HEK293 (cell line): ENCODE measurements at regions not wholly inside any gene's neighbourhood (a gene's known extent, or its start where the extent isn't known, plus 50 kb on each side); places are given as distances from the start of the nearest gene placed in this dataset.

Experiments used
- CTCF ChIA-PET: fragments of 350-600 bp; formaldehyde crosslinking; extraction: SDS; loops from one replicate; lab custom pipeline; 2021; ENCODE audit warnings: antibody characterized with exemption; lab: Yijun Ruan, JAX
- POLR2A ChIA-PET: fragments of 300-600 bp; formaldehyde crosslinking; extraction: SDS; loops from one replicate; lab custom pipeline; 2020; ENCODE audit warnings: antibody characterized with exemption, inconsistent platforms; lab: Yijun Ruan, JAX
- H3K27ac ChIP-seq: fragments of 200-500 bp; sonication (Bioruptor generic); 2 replicates; pipeline ENCODE4 v1.5.1; 2014; ENCODE audit warnings: low read depth, low read length, control low read depth, inconsistent platforms; ENCODE audit errors: extremely low read depth
- H3K36me3 ChIP-seq, 2 experiments: fragments of 200-500 bp in 1 of 2; sonication (Bioruptor generic) in 1 of 2; 1 replicate in 1 of 2; 2 replicates in 1 of 2; pipeline ENCODE4 v1.5.1; 2014 to 2017; ENCODE audit warnings: inconsistent platforms in 2 of 2, low read length in 2 of 2; ENCODE audit not compliant: control insufficient read depth in 2 of 2, insufficient read depth in 1 of 2
- H3K4me1 ChIP-seq: fragments of 200-500 bp; sonication (Bioruptor generic); 2 replicates; pipeline ENCODE4 v1.5.1; 2014; ENCODE audit warnings: mild to moderate bottlenecking, low read length, inconsistent platforms; ENCODE audit not compliant: control insufficient read depth, insufficient read depth
- H3K4me3 ChIP-seq: 2 replicates; pipeline ENCODE4 v1.5.1; 2011; ENCODE audit warnings: low read depth, mild to moderate bottlenecking, control low read depth, low read length, moderate library complexity
- H3K9me3 ChIP-seq: fragments of 200-500 bp; sonication (Bioruptor generic); 2 replicates; pipeline ENCODE4 v1.5.1; 2014; ENCODE audit warnings: low read depth, low read length, inconsistent platforms; ENCODE audit not compliant: control insufficient read depth, insufficient read depth
- BCL11A ChIP-seq: fragments of 450-650 bp; formaldehyde crosslinking; IDR thresholded peaks from 2 replicates; pipeline ENCODE4 v1.5.1; 2016; ENCODE audit warnings: low read depth, missing biosample characterization, missing genetic modification characterization
- HOXC10 ChIP-seq: sonication (generic); formaldehyde crosslinking; IDR thresholded peaks from 2 replicates; pipeline ENCODE4 v1.8.1; 2023; ENCODE audit warnings: mild to moderate bottlenecking, missing genetic modification reagents
- KLF7 ChIP-seq: fragments of 450-650 bp; formaldehyde crosslinking; IDR thresholded peaks from 2 replicates; pipeline ENCODE4 v1.5.1; 2016; ENCODE audit warnings: missing biosample characterization, missing genetic modification characterization, borderline replicate concordance
- OVOL3 ChIP-seq: fragments of 450-650 bp; formaldehyde crosslinking; IDR thresholded peaks from 2 replicates; pipeline ENCODE4 v1.5.1; 2016; ENCODE audit warnings: missing biosample characterization, missing genetic modification characterization
- SP3 ChIP-seq: fragments of 450-650 bp; formaldehyde crosslinking; IDR thresholded peaks from 2 replicates; pipeline ENCODE4 v1.5.1; 2016; ENCODE audit warnings: missing biosample characterization, missing genetic modification characterization
- YY2 ChIP-seq: fragments of 450-650 bp; formaldehyde crosslinking; IDR thresholded peaks from 2 replicates; pipeline ENCODE4 v1.5.1; 2016; ENCODE audit warnings: missing biosample characterization, missing genetic modification characterization
- ZBTB20 ChIP-seq: fragments of 450-650 bp; formaldehyde crosslinking; IDR thresholded peaks from 2 replicates; pipeline ENCODE4 v1.5.1; 2016; ENCODE audit warnings: missing biosample characterization, missing genetic modification characterization
- ZNF24 ChIP-seq: fragments of 450-650 bp; formaldehyde crosslinking; IDR thresholded peaks from 2 replicates; pipeline ENCODE4 v1.5.1; 2016; ENCODE audit warnings: missing biosample characterization, missing genetic modification characterization
- ZNF426 ChIP-seq: fragments of 450-650 bp; formaldehyde crosslinking; IDR thresholded peaks from 2 replicates; pipeline ENCODE4 v1.5.1; 2017; ENCODE audit warnings: missing biosample characterization, missing genetic modification characterization, mild to moderate bottlenecking, inconsistent platforms, moderate library complexity
- ZNF521 ChIP-seq: fragments of 450-650 bp; formaldehyde crosslinking; IDR thresholded peaks from 2 replicates; pipeline ENCODE4 v1.5.1; 2017; ENCODE audit warnings: missing biosample characterization, mild to moderate bottlenecking, missing genetic modification characterization
- ZNF549 ChIP-seq: fragments of 450-650 bp; IDR thresholded peaks from 2 replicates; pipeline ENCODE4 v1.5.1; 2018; ENCODE audit warnings: missing biosample characterization, missing genetic modification characterization, mild to moderate bottlenecking, inconsistent platforms, moderate library complexity
- ZNF654 ChIP-seq: fragments of 450-650 bp; formaldehyde crosslinking; IDR thresholded peaks from 2 replicates; pipeline ENCODE4 v1.5.1; 2016; ENCODE audit warnings: low read depth, missing biosample characterization, missing genetic modification characterization
- TF ChIP-seq, protein P1 (sequence below): fragments of 450-650 bp; formaldehyde crosslinking; IDR thresholded peaks from 2 replicates; pipeline ENCODE4 v1.5.1; 2017; ENCODE audit warnings: missing biosample characterization, missing genetic modification characterization
- TF ChIP-seq, protein P2 (sequence below): fragments of 450-650 bp; formaldehyde crosslinking; IDR thresholded peaks from 2 replicates; pipeline ENCODE4 v1.5.1; 2016; ENCODE audit warnings: missing biosample characterization, missing genetic modification characterization, borderline replicate concordance
- TF ChIP-seq, protein P3 (sequence below): fragments of 450-650 bp; formaldehyde crosslinking; IDR thresholded peaks from 2 replicates; pipeline ENCODE4 v1.5.1; 2016; ENCODE audit warnings: missing biosample characterization, missing genetic modification characterization

DNA sequence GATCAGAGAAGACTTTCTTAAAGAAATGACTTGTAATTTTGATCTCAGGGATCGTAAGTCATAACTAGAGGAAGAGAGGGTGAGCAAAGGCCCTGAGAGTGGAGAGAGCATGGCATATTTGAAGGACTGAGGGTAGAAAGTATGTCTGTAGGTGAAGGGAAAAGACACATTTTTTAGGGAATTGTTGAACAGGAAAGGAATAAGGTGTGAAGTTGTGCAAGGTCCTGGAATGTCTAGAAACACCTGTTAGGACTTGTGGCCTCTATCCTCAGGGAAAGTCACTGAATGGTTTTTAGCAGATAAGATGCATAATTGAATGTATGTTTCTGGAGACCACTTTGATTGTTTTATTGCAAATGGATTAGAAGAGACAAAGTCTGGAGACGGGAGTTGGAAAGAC is 62.5 kb upstream of the ACTR3 start:
- POLR2A ChIA-PET, result no interaction called here
- Histone ChIP-seq H3K4me1 (no peaks in the 10 kb centered on the region), H3K4me3 (no peak overlapping the region), H3K9me3 (no peaks in the 10 kb centered on the region), H3K36me3 (no peaks in the 10 kb centered on the region), H3K27ac (no peak overlapping the region)
- TF ChIP-seq OVOL3 (tag by site-specific recombination), result no peak
- no peak for TF ChIP-seq ZNF521 (tag by site-specific recombination)
- TF ChIP-seq ZBTB20 (tag by site-specific recombination), result no peak
- TF ChIP-seq SP3 (tag by site-specific recombination), result no peak
- CTCF ChIA-PET, result no interaction called here

DNA sequence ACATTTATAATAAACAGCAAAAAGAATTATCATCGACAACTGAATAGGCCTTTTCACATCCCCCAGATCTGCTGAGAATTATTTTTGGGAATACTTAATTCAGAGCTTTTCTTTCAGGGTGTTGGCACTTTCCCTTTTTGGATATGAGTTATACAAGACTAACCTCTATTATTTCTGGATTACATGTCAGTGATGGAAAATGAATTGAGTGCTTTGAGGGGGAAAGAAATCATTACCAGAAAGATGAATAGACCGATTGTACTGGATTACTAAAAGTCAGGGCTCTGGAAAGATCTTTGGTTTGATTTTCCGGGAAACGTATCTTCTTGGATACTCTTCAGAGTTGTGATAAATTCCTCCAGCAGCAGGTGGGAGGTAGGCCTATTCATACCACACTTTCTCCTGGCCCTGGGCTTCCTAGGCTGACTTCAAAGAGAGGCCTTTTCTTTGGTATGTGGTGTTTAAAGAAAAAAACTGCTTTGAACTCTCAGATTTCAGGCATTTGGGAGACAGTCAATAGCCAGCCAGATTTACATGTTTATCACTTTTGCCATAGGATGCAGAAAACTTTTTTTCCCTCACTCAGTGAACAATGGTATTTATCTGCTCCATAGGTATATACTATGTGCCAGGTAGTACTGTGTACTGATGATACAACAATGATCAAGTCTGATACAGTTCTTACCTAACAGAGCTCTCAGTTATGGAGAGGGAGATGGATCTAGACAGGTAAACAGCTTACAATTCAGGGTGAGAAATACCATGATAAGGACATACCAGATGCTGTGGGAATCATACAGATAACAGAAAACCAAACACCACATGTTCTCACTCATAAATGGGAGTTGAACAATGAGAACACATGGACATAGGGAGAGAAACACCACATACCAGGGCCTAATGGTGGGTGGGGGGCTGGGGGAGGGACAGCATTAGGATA is 63.3 kb upstream of the ACTR3 start:
- H3K4me3 ChIP-seq, result no peak overlapping the region
- H3K4me1 ChIP-seq, result no peaks in the 10 kb centered on the region
- no peak overlapping the region for H3K27ac ChIP-seq
- TF ChIP-seq, protein P1, sequence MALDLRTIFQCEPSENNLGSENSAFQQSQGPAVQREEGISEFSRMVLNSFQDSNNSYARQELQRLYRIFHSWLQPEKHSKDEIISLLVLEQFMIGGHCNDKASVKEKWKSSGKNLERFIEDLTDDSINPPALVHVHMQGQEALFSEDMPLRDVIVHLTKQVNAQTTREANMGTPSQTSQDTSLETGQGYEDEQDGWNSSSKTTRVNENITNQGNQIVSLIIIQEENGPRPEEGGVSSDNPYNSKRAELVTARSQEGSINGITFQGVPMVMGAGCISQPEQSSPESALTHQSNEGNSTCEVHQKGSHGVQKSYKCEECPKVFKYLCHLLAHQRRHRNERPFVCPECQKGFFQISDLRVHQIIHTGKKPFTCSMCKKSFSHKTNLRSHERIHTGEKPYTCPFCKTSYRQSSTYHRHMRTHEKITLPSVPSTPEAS (tag by site-specific recombination), result no peak
- TF ChIP-seq, protein P2, sequence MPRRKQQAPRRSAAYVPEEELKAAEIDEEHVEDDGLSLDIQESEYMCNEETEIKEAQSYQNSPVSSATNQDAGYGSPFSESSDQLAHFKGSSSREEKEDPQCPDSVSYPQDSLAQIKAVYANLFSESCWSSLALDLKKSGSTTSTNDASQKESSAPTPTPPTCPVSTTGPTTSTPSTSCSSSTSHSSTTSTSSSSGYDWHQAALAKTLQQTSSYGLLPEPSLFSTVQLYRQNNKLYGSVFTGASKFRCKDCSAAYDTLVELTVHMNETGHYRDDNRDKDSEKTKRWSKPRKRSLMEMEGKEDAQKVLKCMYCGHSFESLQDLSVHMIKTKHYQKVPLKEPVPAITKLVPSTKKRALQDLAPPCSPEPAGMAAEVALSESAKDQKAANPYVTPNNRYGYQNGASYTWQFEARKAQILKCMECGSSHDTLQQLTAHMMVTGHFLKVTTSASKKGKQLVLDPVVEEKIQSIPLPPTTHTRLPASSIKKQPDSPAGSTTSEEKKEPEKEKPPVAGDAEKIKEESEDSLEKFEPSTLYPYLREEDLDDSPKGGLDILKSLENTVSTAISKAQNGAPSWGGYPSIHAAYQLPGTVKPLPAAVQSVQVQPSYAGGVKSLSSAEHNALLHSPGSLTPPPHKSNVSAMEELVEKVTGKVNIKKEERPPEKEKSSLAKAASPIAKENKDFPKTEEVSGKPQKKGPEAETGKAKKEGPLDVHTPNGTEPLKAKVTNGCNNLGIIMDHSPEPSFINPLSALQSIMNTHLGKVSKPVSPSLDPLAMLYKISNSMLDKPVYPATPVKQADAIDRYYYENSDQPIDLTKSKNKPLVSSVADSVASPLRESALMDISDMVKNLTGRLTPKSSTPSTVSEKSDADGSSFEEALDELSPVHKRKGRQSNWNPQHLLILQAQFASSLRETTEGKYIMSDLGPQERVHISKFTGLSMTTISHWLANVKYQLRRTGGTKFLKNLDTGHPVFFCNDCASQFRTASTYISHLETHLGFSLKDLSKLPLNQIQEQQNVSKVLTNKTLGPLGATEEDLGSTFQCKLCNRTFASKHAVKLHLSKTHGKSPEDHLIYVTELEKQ (tag by site-specific recombination), result no peak
- TF ChIP-seq, protein P3, sequence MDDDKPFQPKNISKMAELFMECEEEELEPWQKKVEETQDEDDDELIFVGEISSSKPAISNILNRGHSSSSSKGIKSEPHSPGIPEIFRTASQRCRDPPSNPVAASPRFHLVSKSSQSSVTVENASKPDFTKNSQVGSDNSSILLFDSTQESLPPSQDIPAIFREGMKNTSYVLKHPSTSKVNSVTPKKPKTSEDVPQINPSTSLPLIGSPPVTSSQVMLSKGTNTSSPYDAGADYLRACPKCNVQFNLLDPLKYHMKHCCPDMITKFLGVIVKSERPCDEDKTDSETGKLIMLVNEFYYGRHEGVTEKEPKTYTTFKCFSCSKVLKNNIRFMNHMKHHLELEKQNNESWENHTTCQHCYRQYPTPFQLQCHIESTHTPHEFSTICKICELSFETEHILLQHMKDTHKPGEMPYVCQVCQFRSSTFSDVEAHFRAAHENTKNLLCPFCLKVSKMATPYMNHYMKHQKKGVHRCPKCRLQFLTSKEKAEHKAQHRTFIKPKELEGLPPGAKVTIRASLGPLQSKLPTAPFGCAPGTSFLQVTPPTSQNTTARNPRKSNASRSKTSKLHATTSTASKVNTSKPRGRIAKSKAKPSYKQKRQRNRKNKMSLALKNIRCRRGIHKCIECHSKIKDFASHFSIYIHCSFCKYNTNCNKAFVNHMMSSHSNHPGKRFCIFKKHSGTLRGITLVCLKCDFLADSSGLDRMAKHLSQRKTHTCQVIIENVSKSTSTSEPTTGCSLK (tag by site-specific recombination), result no peak
- TF ChIP-seq ZNF24 (tag by site-specific recombination) (no peak), ZNF426 (no peak), ZNF549 (tag by site-specific recombination) (no peak), BCL11A (tag by site-specific recombination) (no peak), ZNF654 (tag by site-specific recombination) (no peak), HOXC10 (CRISPR knock-in tag) (no peak), YY2 (no peak), SP3 (tag by site-specific recombination) (no peak), KLF7 (tag by site-specific recombination) (no peak)
- TF ChIP-seq, all 188 proteins: peak for 0
- H3K9me3 ChIP-seq, result no peaks in the 10 kb centered on the region
- POLR2A ChIA-PET, result no interaction called here
- CTCF ChIA-PET, result interaction anchor here (0.6 kb wide), 1 partner anchor 14 kb away, joined by 3 read pairs; no protein-coding TSS in a partner anchor
- no peaks in the 10 kb centered on the region for H3K36me3 ChIP-seq
